ENCODE measurements at regions not wholly inside any gene's neighbourhood (a gene's known extent, or its start where the extent isn't known, plus 50 kb on each side); places are given as distances from the start of the nearest gene placed in this dataset.

- no peaks in the 10 kb centered on the region for H3K36me3 ChIP-seq
- no peak overlapping the region for H3K4me3 ChIP-seq
- H3K4me1 ChIP-seq: no peaks in the 10 kb centered on the region
- no peak overlapping the region for H3K27ac ChIP-seq
- no peak for DNase-seq
- H3K27me3 ChIP-seq: no peaks in the 10 kb centered on the region
- intact Hi-C loops (cut with DNase I): no loop called here
- H3K9me3 ChIP-seq: no peaks in the 10 kb centered on the region
- TF ChIP-seq CTCF (IDR thresholded peaks at IDR 0.05): no peak
- H3K9ac ChIP-seq (ENCODE audit: low read depth in 2 of 2, low read length in 2 of 2): no peak overlapping the region
Observed at GRCh38 chr17:79203016-79203415, 128.4 kb downstream of the ENGASE start.

- no peaks in the 10 kb centered on the region for H3K36me3 ChIP-seq
- TF ChIP-seq CTCF (IDR thresholded peaks at IDR 0.05): no peak
- no peak overlapping the region for H3K9ac ChIP-seq (ENCODE audit: low read depth in 2 of 2, low read length in 2 of 2)
- H3K27ac ChIP-seq: no peak overlapping the region
- H3K4me1 ChIP-seq: no peaks in the 10 kb centered on the region
- H3K27me3 ChIP-seq: no peaks in the 10 kb centered on the region
- no peak overlapping the region for H3K4me3 ChIP-seq
- no peak for DNase-seq
- H3K9me3 ChIP-seq: no peaks in the 10 kb centered on the region
- intact Hi-C loops (cut with DNase I): no loop called here
Observed at GRCh38 chr17:79202480-79202879, 127.9 kb downstream of the ENGASE start.

- Histone ChIP-seq H3K9me3 (no peaks in the 10 kb centered on the region), H3K27ac (no peak overlapping the region), H3K36me3 (no peaks in the 10 kb centered on the region), H3K9ac (ENCODE audit: low read depth in 2 of 2, low read length in 2 of 2) (no peak overlapping the region), H3K4me1 (no peaks in the 10 kb centered on the region), H3K4me3 (no peak overlapping the region), H3K27me3 (no peaks in the 10 kb centered on the region)
- TF ChIP-seq CTCF (IDR thresholded peaks at IDR 0.05): no peak
- intact Hi-C loops (cut with DNase I): no loop called here
- DNase-seq: no peak
Observed at GRCh38 chr17:79201536-79202227, 127.1 kb downstream of the ENGASE start.

- H3K36me3 ChIP-seq: no peaks in the 10 kb centered on the region
- intact Hi-C loops (cut with DNase I): no loop called here
- H3K9ac ChIP-seq (ENCODE audit: low read depth in 2 of 2, low read length in 2 of 2): no peak overlapping the region
Observed at GRCh38 chr17:79201119-79201518, 126.5 kb downstream of the ENGASE start.

GRCh38 chr17:79196913-79197312 lies 122.3 kb downstream of the ENGASE start:
- no peak for TF ChIP-seq CTCF (IDR thresholded peaks at IDR 0.05)
- intact Hi-C loops (cut with DNase I): no loop called here

More at GRCh38 chr17:79201119-79201518, 126.5 kb downstream of the ENGASE start:
- no peak for TF ChIP-seq CTCF (IDR thresholded peaks at IDR 0.05)
- no peaks in the 10 kb centered on the region for H3K27me3 ChIP-seq
- no peak for DNase-seq
- no peaks in the 10 kb centered on the region for H3K9me3 ChIP-seq
- H3K27ac ChIP-seq: no peak overlapping the region
- H3K4me1 ChIP-seq: no peaks in the 10 kb centered on the region
- H3K4me3 ChIP-seq: no peak overlapping the region

More at GRCh38 chr17:79196913-79197312, 122.3 kb downstream of the ENGASE start:
- Histone ChIP-seq H3K4me3 (no peak overlapping the region), H3K9ac (ENCODE audit: low read depth in 2 of 2, low read length in 2 of 2) (no peak overlapping the region), H3K36me3 (no peaks in the 10 kb centered on the region), H3K4me1 (no peaks in the 10 kb centered on the region), H3K27ac (no peak overlapping the region), H3K27me3 (no peaks in the 10 kb centered on the region), H3K9me3 (no peaks in the 10 kb centered on the region)
- no peak for DNase-seq
